B cell (primary cell): ENCODE measurements at regions not wholly inside any gene's neighbourhood (a gene's known extent, or its start where the extent isn't known, plus 50 kb on each side); places are given as distances from the start of the nearest gene placed in this dataset.

Source experiments
- ATAC-seq: fragments of 200-7000 bp; cut with Tn5 transposase; one replicate; pipeline ENCODE4 v1.10.0; 2021; ENCODE audit warnings: low read depth, mild to moderate bottlenecking, moderate number of reproducible peaks, moderate library complexity
- CTCF ChIA-PET: fragments of 350-600 bp; sonication (Branson Sonifier 250); formaldehyde crosslinking; loops from one replicate; lab custom pipeline; 2021; ENCODE audit warnings: antibody characterized with exemption, inconsistent platforms; lab: Charles Lee
- POLR2A ChIA-PET: fragments of 350-600 bp; sonication (Branson Sonifier 250); formaldehyde crosslinking; loops from one replicate; lab custom pipeline; 2021; ENCODE audit warnings: antibody characterized with exemption; lab: Charles Lee
- DNase-seq: peaks from one replicate; pipeline ENCODE4 v3.0.0; 2013
- H2AFZ ChIP-seq: 2 replicates; pipeline ENCODE4 v1.6.1; 2012; ENCODE audit warnings: mild to moderate bottlenecking, low read depth, low read length; ENCODE audit not compliant: insufficient read depth, poor library complexity, severe bottlenecking
- H3K27ac ChIP-seq, 2 donors: 1 replicate in 1 of 2; 2 replicates in 1 of 2; pipeline ENCODE4 v1.5.1; 2012 to 2013; ENCODE audit warnings: low read length in 2 of 2, mild to moderate bottlenecking in 2 of 2, moderate library complexity in 1 of 2
- H3K27me3 ChIP-seq, 4 experiments: fragments of 200-600 bp in 1 of 4; sonication (generic) in 1 of 4; replicated peaks in 1 of 4; 1 replicate in 2 of 4; 2 replicates in 2 of 4; pipeline versions ENCODE4 v1.6.1 to v1.7.0; 2013 to 2016; ENCODE audit warnings: low read length in 3 of 4, mild to moderate bottlenecking in 2 of 4, mixed read lengths in 1 of 4, moderate library complexity in 1 of 4; ENCODE audit not compliant: insufficient read depth in 4 of 4, control insufficient read depth in 3 of 4; ENCODE audit errors: control extremely low read depth in 1 of 4
- H3K36me3 ChIP-seq, 2 experiments: replicated peaks in 1 of 2; 1 replicate in 1 of 2; 2 replicates in 1 of 2; pipeline versions ENCODE4 v1.6.1 to v1.7.1; 2013; ENCODE audit warnings: low read length in 1 of 2; ENCODE audit not compliant: insufficient read depth in 2 of 2, control insufficient read depth in 1 of 2; ENCODE audit errors: control extremely low read depth in 1 of 2, extremely low read depth in 1 of 2
- H3K4me1 ChIP-seq, 2 donors: fragments of 200-600 bp in 1 of 2; sonication (generic) in 1 of 2; 1 replicate in 1 of 2; 2 replicates in 1 of 2; pipeline versions ENCODE4 v1.5.1 to v1.6.1; 2013 to 2017; ENCODE audit warnings: low read length in 2 of 2; ENCODE audit not compliant: control insufficient read depth in 2 of 2, insufficient read depth in 2 of 2
- H3K4me2 ChIP-seq: replicated peaks from 2 replicates; pipeline ENCODE3; 2012; ENCODE audit warnings: mild to moderate bottlenecking, low read depth, low read length; ENCODE audit not compliant: poor library complexity, severe bottlenecking
- H3K4me3 ChIP-seq, 5 experiments: fragments of 200-600 bp in 1 of 5; sonication (generic) in 1 of 5; 1 replicate in 3 of 5; 2 replicates in 2 of 5; pipeline versions ENCODE4 v1.5.1 to v1.7.0; 2011 to 2016; ENCODE audit warnings: low read length in 4 of 5, mild to moderate bottlenecking in 4 of 5, low read depth in 2 of 5, control low read depth in 1 of 5, moderate library complexity in 1 of 5; ENCODE audit not compliant: insufficient read depth in 1 of 5; ENCODE audit errors: control extremely low read depth in 1 of 5, extremely low read depth in 1 of 5
- H3K79me2 ChIP-seq: fragments of 200-600 bp; sonication (generic); one replicate; pipeline ENCODE4 v1.6.0; 2016; ENCODE audit warnings: low read length; ENCODE audit not compliant: control insufficient read depth, insufficient read depth
- H3K9ac ChIP-seq: fragments of 200-600 bp; sonication (generic); 2 replicates; pipeline ENCODE4 v1.6.1; 2017; ENCODE audit warnings: mild to moderate bottlenecking, low read length, moderate library complexity
- H3K9me3 ChIP-seq, 3 donors: one replicate each; pipeline versions ENCODE4 v1.6.1 to v1.7.1; 2013; ENCODE audit warnings: low read length in 2 of 3; ENCODE audit not compliant: control insufficient read depth in 2 of 3, insufficient read depth in 1 of 3; ENCODE audit errors: control extremely low read depth in 1 of 3
- H4K20me1 ChIP-seq: 2 replicates; pipeline ENCODE4 v1.6.0; 2012; ENCODE audit warnings: mild to moderate bottlenecking, low read length; ENCODE audit not compliant: insufficient read depth, control insufficient read depth, poor library complexity, severe bottlenecking
- H3K27ac Mint-ChIP-seq: one replicate; pipeline ENCODE4 v1.8.0; 2021; ENCODE audit warnings: mixed read lengths
- H3K27me3 Mint-ChIP-seq: one replicate; pipeline ENCODE4 v1.8.0; 2021; ENCODE audit warnings: mixed read lengths
- H3K4me1 Mint-ChIP-seq: one replicate; pipeline ENCODE4 v1.8.0; 2021; ENCODE audit warnings: mixed read lengths
- H3K4me3 Mint-ChIP-seq: one replicate; pipeline ENCODE4 v1.8.0; 2021; ENCODE audit warnings: mixed read lengths
- H3K9me3 Mint-ChIP-seq: one replicate; pipeline ENCODE4 v1.8.0; 2022; ENCODE audit warnings: mixed read lengths; ENCODE audit not compliant: insufficient read depth
- CTCF ChIP-seq: fragments of 200-600 bp; IDR thresholded peaks from one replicate; pipeline ENCODE4 v1.8.0; 2022; ENCODE audit warnings: antibody characterized with exemption, mild to moderate bottlenecking
- EZH2 ChIP-seq: IDR thresholded peaks from 2 replicates; pipeline ENCODE4 v1.6.1; 2012; ENCODE audit warnings: borderline replicate concordance, low read depth, mild to moderate bottlenecking, moderate library complexity, low read length; ENCODE audit not compliant: insufficient read depth, poor library complexity, severe bottlenecking
- WGBS: methylation state at CpG from one replicate; pipeline ENCODE4 v1.1.5; 2013; ENCODE audit warnings: missing lambda C conversion rate; ENCODE audit not compliant: insufficient coverage; 5-methylcytosine and 5-hydroxymethylcytosine counted together
- intact Hi-C: fragments of 100-400 bp; cut with micrococcal nuclease; formaldehyde crosslinking; loops from one replicate; pipeline ENCODE4 v1.10.0; 2022

- peaks cover 4% of the 10 kb centered on the region for H3K9me3 Mint-ChIP-seq
- no peak overlapping the region for H3K4me3 Mint-ChIP-seq
- no peaks in the 10 kb centered on the region for H3K27me3 Mint-ChIP-seq
- TF ChIP-seq EZH2, result no peak
- no peak for TF ChIP-seq CTCF
- H3K4me2 ChIP-seq, result no peak overlapping the region
- intact Hi-C loops, result no loop called here
- no peak overlapping the region for H2AFZ ChIP-seq
- ATAC-seq, result no peak
- no peak overlapping the region for H3K9ac ChIP-seq
- CTCF ChIA-PET, result no interaction called here
- DNase-seq, result no peak
- whole genome bisulfite sequencing, result 100% methylated on average over 1 of the region's 3 CpGs
- H4K20me1 ChIP-seq, result no peaks in the 10 kb centered on the region
- H3K4me3 ChIP-seq, result no peak overlapping the region
- H3K27me3 ChIP-seq, result no peaks in the 10 kb centered on the region
- H3K9me3 ChIP-seq, result no peaks in the 10 kb centered on the region
- H3K4me1 ChIP-seq, result no peaks in the 10 kb centered on the region
- no peaks in the 10 kb centered on the region for H3K79me2 ChIP-seq
- no peak overlapping the region for H3K27ac ChIP-seq
- H3K36me3 ChIP-seq, result no peaks in the 10 kb centered on the region
- POLR2A ChIA-PET, result no interaction called here
- no peak overlapping the region for H3K27ac Mint-ChIP-seq
- no peaks in the 10 kb centered on the region for H3K4me1 Mint-ChIP-seq
Measured at GRCh38 chr2:149915151-149915550, 327.6 kb upstream of the MMADHC start.

GRCh38 chr2:149908726-149909683, 321.4 kb upstream of the MMADHC start:
- Histone ChIP-seq H3K9ac (no peak overlapping the region), H3K27me3 (no peaks in the 10 kb centered on the region), H3K36me3 (no peaks in the 10 kb centered on the region), H3K4me3 (no peak overlapping the region), H3K4me2 (no peak overlapping the region), H3K27ac (no peak overlapping the region), H3K79me2 (no peaks in the 10 kb centered on the region), H3K9me3 (peaks cover 0 to 4% (median 0%) of the 10 kb centered on the region in 3 donors), H4K20me1 (no peaks in the 10 kb centered on the region), H2AFZ (no peak overlapping the region), H3K4me1 (no peaks in the 10 kb centered on the region)
- Mint-ChIP-seq H3K4me1 (no peaks in the 10 kb centered on the region), H3K9me3 (peaks cover 2% of the 10 kb centered on the region), H3K27me3 (no peaks in the 10 kb centered on the region), H3K4me3 (no peak overlapping the region), H3K27ac (no peak overlapping the region)
- CTCF ChIA-PET, result no interaction called here
- ATAC-seq, result no peak
- no peak for DNase-seq
- TF ChIP-seq EZH2 (no peak), CTCF (no peak)
- WGBS, result no CpG with 5 or more reads among the region's 3 CpGs
- POLR2A ChIA-PET, result no interaction called here
- intact Hi-C loops, result no loop called here
